GM12874 (cell line): ENCODE measurements at regions not wholly inside any gene's neighbourhood (a gene's known extent, or its start where the extent isn't known, plus 50 kb on each side); places are given as distances from the start of the nearest gene placed in this dataset.

Experiments
- CTCF ChIP-seq: IDR thresholded peaks from 2 replicates; pipeline ENCODE4 v1.5.1; 2011; ENCODE audit warnings: low read depth, mild to moderate bottlenecking, control low read depth, low read length, moderate library complexity; ENCODE audit not compliant: insufficient read depth

GRCh38 chr4:166482758-166483157 lies 609.7 kb downstream of the TLL1 start:
- no peak for TF ChIP-seq CTCF

GRCh38 chr4:166491635-166492034 lies 618.6 kb downstream of the TLL1 start:
- no peak for TF ChIP-seq CTCF

GRCh38 chr4:166493924-166494345 lies 620.9 kb downstream of the TLL1 start:
- TF ChIP-seq CTCF: no peak

- TF ChIP-seq CTCF: no peak
These were observed 625.5 kb downstream of the TLL1 start for GRCh38 chr4:166498546-166498945.

- no peak for TF ChIP-seq CTCF
These were observed 626.8 kb downstream of the TLL1 start for GRCh38 chr4:166499820-166500219.

GRCh38 chr4:166501941-166502382 lies 628.9 kb downstream of the TLL1 start:
- TF ChIP-seq CTCF: peak; percentile 65

- TF ChIP-seq CTCF: no peak
These were observed 629.6 kb downstream of the TLL1 start for GRCh38 chr4:166502660-166503059.

GRCh38 chr4:166506051-166506450 lies 633.0 kb downstream of the TLL1 start:
- TF ChIP-seq CTCF: no peak
